MM.1S (cell line): ENCODE measurements at regions not wholly inside any gene's neighbourhood (a gene's known extent, or its start where the extent isn't known, plus 50 kb on each side); places are given as distances from the start of the nearest gene placed in this dataset.

Source experiments
- DNase-seq: peaks from one replicate; pipeline ENCODE4 v3.0.0-alpha.2; 2015
- H2AFZ ChIP-seq: fragments of 300-600 bp; sonication (generic); 2 replicates; pipeline ENCODE4 v1.6.0; 2016; ENCODE audit warnings: antibody characterized with exemption, low read length
- H3F3A ChIP-seq: fragments of 300-600 bp; sonication (generic); 2 replicates; pipeline ENCODE4 v1.6.1; 2016; ENCODE audit warnings: mild to moderate bottlenecking, antibody characterized with exemption, low read length, moderate library complexity, mixed read lengths; ENCODE audit not compliant: insufficient read depth
- H3K27ac ChIP-seq: fragments of 300-600 bp; sonication (generic); 2 replicates; pipeline ENCODE4 v1.5.1; 2016; ENCODE audit warnings: mild to moderate bottlenecking, low read length
- H3K27me3 ChIP-seq: fragments of 300-600 bp; sonication (generic); replicated peaks from 2 replicates; pipeline ENCODE4 v1.6.0; 2016; ENCODE audit warnings: low read length; ENCODE audit not compliant: insufficient read depth
- H3K36me3 ChIP-seq: fragments of 300-600 bp; sonication (generic); replicated peaks from 2 replicates; pipeline ENCODE4 v1.6.1; 2016; ENCODE audit warnings: mild to moderate bottlenecking, low read length, mixed read lengths; ENCODE audit not compliant: insufficient read depth
- H3K4me1 ChIP-seq: fragments of 300-600 bp; sonication (generic); 2 replicates; pipeline ENCODE4 v1.6.1; 2016; ENCODE audit warnings: low read length, mixed read lengths
- H3K4me2 ChIP-seq: fragments of 300-600 bp; sonication (generic); 2 replicates; pipeline ENCODE4 v1.6.0; 2016; ENCODE audit warnings: low read depth, low read length
- H3K4me3 ChIP-seq: fragments of 300-600 bp; sonication (generic); 2 replicates; pipeline ENCODE4 v1.5.1; 2016; ENCODE audit warnings: low read length, mixed read lengths
- H3K79me2 ChIP-seq: fragments of 300-600 bp; sonication (generic); 2 replicates; pipeline ENCODE4 v1.6.1; 2016; ENCODE audit warnings: mixed run types, low read length, mixed read lengths
- H3K9ac ChIP-seq: fragments of 300-600 bp; sonication (generic); 2 replicates; pipeline ENCODE4 v1.6.1; 2016; ENCODE audit warnings: low read length, mixed read lengths
- H3K9me2 ChIP-seq: fragments of 300-600 bp; sonication (generic); replicated peaks from 2 replicates; pipeline ENCODE4 v1.6.1; 2016; ENCODE audit warnings: mild to moderate bottlenecking, low read length, mixed read lengths; ENCODE audit not compliant: insufficient read depth
- H3K9me3 ChIP-seq: fragments of 300-600 bp; sonication (generic); replicated peaks from 2 replicates; pipeline ENCODE4 v1.6.1; 2016; ENCODE audit warnings: mild to moderate bottlenecking, low read length, mixed read lengths; ENCODE audit not compliant: insufficient read depth
- H4K20me1 ChIP-seq: fragments of 300-600 bp; sonication (generic); 2 replicates; pipeline ENCODE4 v1.6.1; 2016; ENCODE audit warnings: mild to moderate bottlenecking, low read length, moderate library complexity, mixed read lengths; ENCODE audit not compliant: insufficient read depth
- EZH2 ChIP-seq: fragments of 300-600 bp; sonication (generic); optimal IDR thresholded peaks from 2 replicates; pipeline ENCODE3; 2017; ENCODE audit warnings: low read depth, mild to moderate bottlenecking, antibody characterized with exemption, low read length, mixed read lengths
- EZH2phosphoT487 ChIP-seq: fragments of 300-600 bp; sonication (generic); IDR thresholded peaks from 2 replicates; pipeline ENCODE4 v1.6.1; 2018; ENCODE audit warnings: antibody characterized with exemption, low read length
- TF ChIP-seq, protein P1 (sequence below): fragments of 300-600 bp; sonication (generic); IDR thresholded peaks from 2 replicates; pipeline ENCODE4 v1.5.1; 2016; ENCODE audit warnings: antibody characterized with exemption, low read length, mixed read lengths

- H3K27me3 ChIP-seq = no peaks in the 10 kb centered on the region
- H3K36me3 ChIP-seq = no peaks in the 10 kb centered on the region
- H2AFZ ChIP-seq = peak overlapping the region; percentile 66
- no peaks in the 10 kb centered on the region for H3K9me2 ChIP-seq
- H3K9me3 ChIP-seq = no peaks in the 10 kb centered on the region
- peak overlapping the region; percentile 79 for H3K27ac ChIP-seq
- H3K4me2 ChIP-seq = peak overlapping the region; percentile 44
- H3K9ac ChIP-seq = peak overlapping the region; percentile 25; the same call in 1 of the 2 replicates
- peak; percentile 89 for DNase-seq
- H3K4me1 ChIP-seq = peaks cover 25% of the 10 kb centered on the region
- H4K20me1 ChIP-seq = no peaks in the 10 kb centered on the region
- TF ChIP-seq EZH2 = no peak
- TF ChIP-seq, protein P1, sequence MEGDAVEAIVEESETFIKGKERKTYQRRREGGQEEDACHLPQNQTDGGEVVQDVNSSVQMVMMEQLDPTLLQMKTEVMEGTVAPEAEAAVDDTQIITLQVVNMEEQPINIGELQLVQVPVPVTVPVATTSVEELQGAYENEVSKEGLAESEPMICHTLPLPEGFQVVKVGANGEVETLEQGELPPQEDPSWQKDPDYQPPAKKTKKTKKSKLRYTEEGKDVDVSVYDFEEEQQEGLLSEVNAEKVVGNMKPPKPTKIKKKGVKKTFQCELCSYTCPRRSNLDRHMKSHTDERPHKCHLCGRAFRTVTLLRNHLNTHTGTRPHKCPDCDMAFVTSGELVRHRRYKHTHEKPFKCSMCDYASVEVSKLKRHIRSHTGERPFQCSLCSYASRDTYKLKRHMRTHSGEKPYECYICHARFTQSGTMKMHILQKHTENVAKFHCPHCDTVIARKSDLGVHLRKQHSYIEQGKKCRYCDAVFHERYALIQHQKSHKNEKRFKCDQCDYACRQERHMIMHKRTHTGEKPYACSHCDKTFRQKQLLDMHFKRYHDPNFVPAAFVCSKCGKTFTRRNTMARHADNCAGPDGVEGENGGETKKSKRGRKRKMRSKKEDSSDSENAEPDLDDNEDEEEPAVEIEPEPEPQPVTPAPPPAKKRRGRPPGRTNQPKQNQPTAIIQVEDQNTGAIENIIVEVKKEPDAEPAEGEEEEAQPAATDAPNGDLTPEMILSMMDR = no peak
- TF ChIP-seq EZH2phosphoT487 = no peak
- peaks cover 15% of the 10 kb centered on the region for H3F3A ChIP-seq
- peak overlapping the region; percentile 12; the same call in 1 of the 2 replicates for H3K4me3 ChIP-seq
- H3K79me2 ChIP-seq = no peaks in the 10 kb centered on the region
Observed at GRCh38 chr3:22779737-22780136, 423.4 kb upstream of the UBE2E2 start.

- Histone ChIP-seq H3K27ac (no peak overlapping the region), H4K20me1 (no peaks in the 10 kb centered on the region), H3K4me1 (no peaks in the 10 kb centered on the region), H3K79me2 (no peaks in the 10 kb centered on the region), H3K27me3 (no peaks in the 10 kb centered on the region), H3K36me3 (no peaks in the 10 kb centered on the region), H2AFZ (no peak overlapping the region), H3K9me2 (no peaks in the 10 kb centered on the region), H3K4me3 (no peak overlapping the region), H3K9ac (no peak overlapping the region), H3K9me3 (no peaks in the 10 kb centered on the region), H3K4me2 (no peak overlapping the region), H3F3A (no peaks in the 10 kb centered on the region)
- DNase-seq = no peak
- TF ChIP-seq, protein P1 = no peak
- TF ChIP-seq EZH2 (no peak), EZH2phosphoT487 (no peak)
Observed at GRCh38 chr3:22792533-22792932, 410.6 kb upstream of the UBE2E2 start.

DNA sequence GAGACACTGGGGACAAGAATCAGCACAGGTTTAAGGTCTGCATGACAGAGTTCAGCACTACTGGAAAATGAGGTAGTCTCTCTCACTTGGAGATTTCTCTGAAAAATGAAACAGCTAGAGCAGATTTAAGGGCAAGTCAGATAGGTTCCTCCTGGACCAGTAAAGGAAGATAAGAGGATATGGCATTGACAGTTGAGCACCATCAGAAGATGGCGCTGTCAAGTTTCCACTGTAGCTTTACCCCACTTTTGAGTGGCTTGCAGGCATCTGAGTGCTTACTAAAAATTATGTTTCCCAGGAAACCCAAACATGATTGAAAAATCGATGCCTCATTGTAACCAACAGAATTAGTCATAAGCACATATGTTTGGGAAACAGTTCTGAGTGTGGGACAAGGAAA, 407.2 kb upstream of the UBE2E2 start:
- TF ChIP-seq EZH2 = no peak
- TF ChIP-seq, protein P1 = no peak
- no peak for TF ChIP-seq EZH2phosphoT487
- H3K4me1 ChIP-seq = no peaks in the 10 kb centered on the region
- H3F3A ChIP-seq = no peaks in the 10 kb centered on the region
- no peaks in the 10 kb centered on the region for H3K27me3 ChIP-seq
- no peaks in the 10 kb centered on the region for H3K36me3 ChIP-seq
- no peak overlapping the region for H3K4me3 ChIP-seq
- H3K9me3 ChIP-seq = no peaks in the 10 kb centered on the region
- no peak overlapping the region for H3K27ac ChIP-seq
- H4K20me1 ChIP-seq = no peaks in the 10 kb centered on the region
- H3K9ac ChIP-seq = no peak overlapping the region
- H3K79me2 ChIP-seq = no peaks in the 10 kb centered on the region
- H3K9me2 ChIP-seq = no peaks in the 10 kb centered on the region
- H3K4me2 ChIP-seq = no peak overlapping the region
- no peak for DNase-seq
- no peak overlapping the region for H2AFZ ChIP-seq
